GM19351 (cell line): ENCODE measurements at regions not wholly inside any gene's neighbourhood (a gene's known extent, or its start where the extent isn't known, plus 50 kb on each side); places are given as distances from the start of the nearest gene placed in this dataset.

Source experiments
- ATAC-seq: cut with Tn5 transposase; IDR thresholded peaks from one replicate; pipeline ENCODE4 v1.9.1; 2021; ENCODE audit warnings: mild to moderate bottlenecking, moderate library complexity; ENCODE audit not compliant: unreplicated experiment

DNA sequence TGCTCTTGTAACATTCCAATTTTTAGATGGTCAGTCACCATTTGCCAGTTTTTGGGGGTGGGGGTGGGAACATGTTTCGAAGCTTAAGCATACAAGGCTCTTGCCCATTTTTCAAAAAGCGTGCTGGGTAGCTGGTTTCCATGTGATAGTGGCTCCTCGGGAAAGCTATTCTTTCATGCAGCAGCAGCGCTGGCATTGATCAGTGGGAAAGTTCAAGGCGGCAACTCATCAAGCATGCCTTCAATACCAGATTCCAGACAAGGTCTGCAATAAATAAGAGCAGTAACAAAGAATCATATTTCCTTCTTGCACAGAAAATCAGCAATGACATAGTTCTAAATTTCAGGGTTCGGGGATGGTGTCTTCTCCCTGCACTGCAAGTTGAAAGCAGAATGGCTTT, 133.5 kb upstream of the ONECUT1 start:
- no peak for ATAC-seq

DNA sequence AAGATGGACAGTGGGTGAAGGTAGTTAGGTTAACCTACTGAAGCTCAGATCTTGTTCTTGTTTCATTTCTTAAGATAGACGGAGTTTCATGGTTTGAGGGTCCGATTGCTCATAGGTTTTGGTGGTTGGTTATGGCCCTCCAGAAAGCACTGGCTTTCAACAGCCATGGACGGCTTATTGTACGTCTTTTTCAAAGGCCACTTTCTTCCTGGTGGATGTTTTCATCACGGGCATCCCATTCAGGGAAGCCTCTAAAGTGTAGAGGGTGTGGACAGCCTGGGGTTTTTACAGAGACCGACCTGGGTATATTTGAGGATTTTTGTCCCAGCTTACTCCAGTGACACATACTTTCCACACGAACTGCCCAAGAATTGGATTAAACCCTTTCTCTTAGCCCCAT, 132.7 kb upstream of the ONECUT1 start:
- no peak for ATAC-seq

DNA sequence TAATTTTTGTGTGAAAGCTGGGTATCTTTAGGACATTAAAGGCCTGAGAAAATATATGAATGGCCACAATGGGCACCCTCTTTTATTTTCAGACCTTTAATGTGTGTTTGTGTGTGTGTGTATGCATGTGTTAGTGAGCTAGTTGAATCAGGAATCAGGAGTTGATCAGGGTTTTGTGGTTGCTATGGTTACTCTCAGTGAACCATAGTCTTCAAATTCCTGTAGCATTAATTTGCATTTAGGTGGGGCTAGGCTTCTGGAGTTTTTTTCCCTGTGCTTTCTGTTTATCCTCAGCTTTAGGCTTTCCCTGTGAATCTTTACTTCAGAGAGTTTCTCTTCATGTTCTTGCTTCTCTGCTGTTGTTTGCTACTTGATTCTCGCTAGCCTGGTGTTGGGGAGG, 122.0 kb upstream of the ONECUT1 start:
- ATAC-seq: no peak

DNA sequence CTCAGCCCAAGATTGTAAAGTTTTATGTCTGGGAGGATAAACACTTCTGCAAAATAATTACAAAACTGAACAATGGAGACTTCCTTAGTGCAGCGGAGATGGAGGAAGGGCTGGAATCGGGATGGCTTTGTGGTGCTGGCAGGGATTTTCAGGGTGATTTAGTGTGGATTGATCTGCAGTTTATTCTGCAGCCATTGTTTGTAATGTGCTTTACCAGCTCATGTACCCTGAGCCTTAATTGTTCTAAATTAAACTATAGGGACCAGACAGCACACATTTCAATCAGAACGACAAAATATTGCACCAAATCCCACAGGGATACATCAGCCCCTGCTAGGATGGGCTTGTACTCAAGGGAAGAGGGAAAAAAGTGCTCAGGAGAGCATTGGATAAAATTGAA, 103.2 kb upstream of the ONECUT1 start:
- no peak for ATAC-seq

DNA sequence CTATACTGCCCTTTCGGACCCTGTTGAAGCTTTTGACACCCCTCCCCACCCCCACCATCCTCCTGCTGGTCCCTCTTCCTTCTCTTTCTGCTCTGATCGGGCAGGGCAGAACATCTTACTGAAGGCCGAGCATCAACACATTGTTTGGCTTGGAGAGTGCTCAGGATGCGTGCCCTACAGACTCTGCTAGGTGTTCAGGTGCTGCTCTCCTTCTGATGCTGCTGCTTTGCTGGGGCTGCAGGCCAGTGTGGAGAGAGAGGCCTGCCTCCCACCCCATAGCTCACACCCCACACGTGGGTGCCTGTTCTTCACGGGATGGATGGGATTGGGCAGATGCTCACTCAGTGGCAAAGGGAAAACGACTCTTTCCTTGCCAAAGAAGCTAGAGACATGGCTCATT, 89.8 kb upstream of the ONECUT1 start:
- no peak for ATAC-seq

DNA sequence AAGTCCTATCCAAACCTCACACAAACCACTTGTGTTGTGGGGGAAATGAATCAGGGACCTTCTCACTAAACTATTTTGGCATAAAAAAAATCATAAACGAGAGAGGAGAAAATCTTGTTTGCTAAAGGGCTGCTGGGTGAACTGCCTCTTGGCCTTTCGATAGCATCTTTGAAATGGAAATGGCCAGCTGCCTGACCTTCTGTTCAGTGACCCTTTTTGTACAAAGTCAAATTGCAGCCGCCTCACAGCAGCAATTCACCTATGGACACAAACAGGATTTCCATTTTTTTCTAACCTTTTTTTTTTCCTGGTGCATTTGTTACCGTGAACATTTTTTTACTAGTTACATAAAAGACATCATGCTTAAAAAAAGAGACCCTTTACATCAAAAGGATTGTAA, 89.0 kb upstream of the ONECUT1 start:
- no peak for ATAC-seq

DNA sequence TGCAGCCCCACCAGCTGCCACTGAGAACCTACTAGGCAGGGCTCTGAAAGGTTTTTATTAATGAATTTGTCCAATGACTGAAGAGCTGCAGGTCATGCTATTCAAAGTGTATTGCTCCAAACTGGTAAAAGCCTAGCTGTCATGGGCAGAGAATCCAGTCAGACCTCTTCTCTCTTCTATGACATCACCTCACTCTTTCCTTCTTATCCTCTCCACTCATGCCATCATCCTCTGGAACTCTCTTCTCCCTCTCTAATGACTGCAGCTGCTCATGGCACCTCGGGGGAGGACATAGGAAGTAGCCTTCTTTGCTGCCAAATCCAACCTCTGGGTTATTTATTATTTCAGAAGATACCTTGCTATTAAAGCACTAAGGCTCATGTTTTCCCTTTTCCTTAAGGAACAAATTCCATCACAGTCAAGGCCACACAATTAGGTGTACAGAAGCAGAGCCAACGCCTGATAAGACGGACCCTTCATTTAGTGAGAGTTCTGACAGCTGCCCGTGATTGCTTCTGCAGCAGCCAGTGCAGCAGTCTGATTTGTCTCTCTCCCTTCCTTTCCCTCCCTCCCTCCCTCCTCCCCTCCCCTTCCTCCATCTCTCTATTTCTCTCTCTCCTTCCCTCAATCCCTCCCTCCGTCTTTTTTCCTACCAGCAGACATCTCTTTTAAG, 87.0 kb upstream of the ONECUT1 start:
- no peak for ATAC-seq

DNA sequence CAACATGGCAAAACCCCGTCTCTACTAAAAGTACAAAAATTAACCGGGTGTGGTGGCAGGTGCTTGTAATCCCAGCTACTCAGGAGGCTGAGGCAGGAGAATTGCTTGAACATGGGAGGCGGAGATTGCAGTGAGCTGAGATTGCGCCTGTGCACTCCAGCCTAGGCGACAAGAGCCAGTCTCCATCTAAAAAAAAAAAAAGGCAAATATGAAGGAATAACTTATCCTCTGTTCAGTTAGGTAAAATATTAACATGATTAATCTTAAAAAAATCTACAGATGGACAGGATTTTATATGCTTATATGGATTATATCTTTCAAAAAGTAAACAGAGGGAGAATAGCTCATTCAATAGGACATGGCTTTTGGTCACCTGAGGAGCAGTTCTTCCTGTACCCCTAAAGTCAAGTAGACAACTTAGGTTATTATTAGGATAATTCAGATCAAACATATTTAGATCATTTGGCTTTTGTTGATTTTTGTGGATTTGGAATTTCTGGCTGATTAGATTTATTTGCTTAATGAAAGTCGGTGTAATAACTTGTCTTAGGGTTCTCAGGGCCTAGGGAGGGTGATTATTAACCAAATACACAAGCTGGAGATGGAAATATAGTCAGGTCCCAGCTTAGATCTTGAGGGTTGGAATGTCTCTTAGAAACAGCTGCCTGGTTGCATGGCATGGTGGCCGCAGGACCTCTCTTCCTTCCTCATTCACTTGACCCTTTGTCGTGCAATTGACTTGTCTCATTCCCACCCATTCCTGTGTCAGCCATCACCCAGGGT, 82.1 kb upstream of the ONECUT1 start:
- ATAC-seq: no peak

DNA sequence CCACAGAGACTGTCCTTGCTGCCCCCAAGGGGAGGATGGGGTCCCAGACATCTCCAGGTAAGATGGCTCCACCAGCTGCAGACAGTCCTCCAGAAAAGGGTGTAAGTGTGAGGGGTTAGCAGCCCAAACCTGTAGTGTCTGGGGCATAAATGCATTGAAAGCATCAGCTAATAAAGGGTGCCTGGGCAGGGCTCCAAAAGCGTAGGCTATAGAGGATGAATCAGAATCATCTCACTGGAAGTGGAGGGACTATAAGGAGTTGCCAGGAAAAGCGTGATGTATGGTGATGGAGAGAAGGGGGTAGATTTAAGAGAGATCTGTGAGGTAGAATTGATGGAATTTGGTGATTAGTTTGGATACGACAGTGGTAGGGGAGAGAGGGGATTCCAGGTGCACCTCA, 79.9 kb upstream of the ONECUT1 start:
- no peak for ATAC-seq

DNA sequence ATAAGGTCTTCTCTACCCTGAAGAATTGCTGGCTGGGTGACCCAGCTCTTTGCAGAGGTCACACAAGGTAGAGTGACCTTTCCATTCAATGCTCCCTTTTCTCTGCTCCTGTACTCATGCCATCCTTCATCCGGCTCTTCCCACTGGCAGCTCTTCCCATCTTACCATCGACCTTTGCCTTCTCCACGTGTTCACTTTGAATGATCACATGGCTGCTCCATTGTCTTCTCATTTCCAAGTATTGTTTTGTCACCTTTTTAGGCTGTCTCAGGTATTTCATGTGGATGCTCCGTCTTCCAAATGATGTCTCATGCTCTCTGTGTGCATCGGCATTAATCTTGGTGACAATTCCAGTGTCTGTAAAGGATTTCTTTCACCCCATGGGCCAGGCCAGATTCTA, 76.6 kb upstream of the ONECUT1 start:
- ATAC-seq: no peak

DNA sequence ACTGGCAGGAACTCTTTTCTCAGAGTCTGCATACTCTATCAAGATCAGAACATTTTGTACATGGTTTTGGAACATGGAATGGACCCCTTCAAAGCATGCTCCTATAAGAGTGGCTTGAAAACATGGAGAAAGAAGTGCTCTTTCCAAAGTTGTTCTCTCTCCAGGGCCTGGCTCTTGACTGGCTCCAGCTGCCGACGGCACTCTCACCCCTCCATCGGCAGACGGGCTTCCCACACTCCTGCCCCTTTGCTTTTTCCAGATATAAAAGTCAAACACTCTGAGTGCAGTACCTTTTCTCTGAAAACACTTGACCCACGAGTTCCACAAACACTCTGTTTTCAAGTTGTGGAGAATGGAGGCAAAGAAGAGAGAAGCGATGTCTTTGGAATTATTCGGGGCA, 72.5 kb upstream of the ONECUT1 start:
- ATAC-seq: no peak

DNA sequence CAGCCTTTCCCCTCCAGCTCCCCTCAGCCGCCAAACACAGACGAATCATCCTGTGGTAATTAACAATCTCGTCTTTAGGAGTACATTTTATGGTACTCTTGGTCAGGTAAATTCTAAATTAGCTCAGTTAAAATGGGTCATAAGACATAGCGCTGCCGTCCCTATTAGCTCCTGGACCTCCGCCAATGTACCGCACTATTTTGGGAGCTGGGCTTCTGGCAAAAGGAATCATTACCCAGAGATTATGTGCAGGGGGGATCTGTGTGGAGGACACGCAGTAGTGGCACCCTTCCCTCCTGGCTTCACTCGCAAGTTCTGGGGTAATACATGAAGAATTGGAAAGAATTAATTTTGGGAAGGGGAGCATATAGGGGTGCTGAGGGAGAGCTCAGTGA, 68.6 kb upstream of the ONECUT1 start:
- no peak for ATAC-seq

DNA sequence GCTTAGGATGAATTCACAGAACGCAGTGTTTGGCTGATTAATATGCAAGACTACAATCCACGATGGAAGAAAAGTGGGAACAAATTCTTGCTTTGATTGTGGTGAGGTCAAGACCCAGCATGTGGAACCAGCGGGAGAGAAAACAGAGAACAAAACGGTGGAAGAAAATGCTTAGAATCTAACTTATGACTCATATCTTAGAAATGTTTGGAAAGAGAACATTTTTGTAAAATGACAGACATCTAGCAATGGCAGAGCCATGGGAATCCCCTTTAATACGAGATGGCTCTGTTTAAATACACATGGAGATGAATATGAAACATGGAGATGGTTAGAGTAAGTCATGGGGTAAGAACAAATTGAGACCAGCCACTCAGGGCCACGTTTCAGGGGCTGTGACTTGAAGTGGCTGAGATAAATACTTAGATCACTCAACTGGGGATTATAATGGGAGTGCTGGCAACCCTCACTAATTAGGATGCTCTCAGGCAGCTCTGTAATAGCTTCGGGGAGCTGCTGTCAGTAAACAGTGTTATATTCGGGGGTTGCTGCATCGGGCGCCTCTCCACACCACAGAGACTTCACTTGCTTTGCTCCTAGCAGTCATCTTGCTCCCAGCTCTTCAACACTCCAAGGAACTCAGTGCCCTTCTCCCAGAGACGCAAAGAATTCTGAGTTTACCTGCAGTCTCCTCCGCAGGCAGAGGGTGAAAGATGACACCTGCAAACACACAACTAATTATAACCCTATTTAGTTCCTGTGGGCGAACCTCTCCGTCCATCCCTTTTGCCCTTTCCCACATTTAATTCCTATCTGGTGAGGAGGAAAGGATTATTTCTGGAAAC, 68.0 kb upstream of the ONECUT1 start:
- no peak for ATAC-seq

DNA sequence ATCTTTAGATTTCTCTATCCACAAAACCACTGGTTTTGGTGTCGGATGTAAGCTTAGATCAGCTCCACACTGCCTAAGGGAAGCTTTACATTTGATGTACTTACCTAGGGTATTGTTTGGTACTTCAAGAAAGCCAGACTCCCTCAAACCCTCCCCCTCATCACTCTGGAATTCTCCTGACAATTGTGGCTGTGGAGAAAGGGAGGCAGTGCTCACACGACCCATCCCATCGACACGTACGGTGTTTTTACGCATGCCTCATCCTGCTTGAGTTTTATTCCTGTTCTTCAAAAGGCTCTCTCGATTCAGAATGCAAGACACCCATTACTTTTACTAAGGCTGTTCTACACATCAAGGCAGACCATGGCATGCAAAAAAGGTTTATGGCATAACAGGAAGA, 67.3 kb upstream of the ONECUT1 start:
- no peak for ATAC-seq

DNA sequence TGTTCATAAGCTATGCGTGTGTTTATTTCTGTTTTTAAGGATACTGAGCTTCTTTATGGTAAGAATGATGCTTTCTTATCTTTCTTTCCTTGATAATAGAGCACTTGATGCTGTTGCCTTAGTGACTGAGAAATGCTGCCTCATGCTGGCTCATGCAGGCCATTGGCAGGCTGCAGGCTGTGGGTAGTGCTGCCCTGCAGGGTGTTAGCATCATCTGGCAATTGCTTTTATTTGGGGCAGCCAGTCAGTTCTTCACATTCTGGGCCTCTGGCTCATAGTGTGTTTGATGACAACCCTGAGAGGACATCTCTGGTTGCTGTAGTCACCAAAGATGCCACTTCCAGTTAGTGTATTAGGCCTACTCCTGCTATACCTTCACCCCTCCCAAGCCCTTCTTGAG, 66.2 kb upstream of the ONECUT1 start:
- ATAC-seq: no peak

DNA sequence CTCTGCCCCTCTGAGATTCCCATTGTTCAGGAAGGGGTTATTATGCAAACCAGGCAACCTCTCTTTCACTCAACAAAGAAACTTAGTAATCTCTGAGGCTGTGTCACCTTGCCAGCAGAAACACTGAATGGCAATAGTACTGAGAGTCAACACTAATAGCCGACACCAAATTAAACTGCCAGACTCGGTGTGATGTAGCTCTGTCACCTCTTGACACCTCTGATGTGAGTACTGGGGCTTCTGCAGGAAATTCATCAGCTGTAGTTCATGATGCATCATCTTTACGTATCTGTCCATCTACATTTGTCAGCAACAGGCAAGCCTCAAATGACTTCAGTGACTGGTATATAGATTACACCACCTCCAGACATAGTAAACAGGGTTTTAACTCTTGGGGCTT, 65.0 kb upstream of the ONECUT1 start:
- ATAC-seq: no peak

DNA sequence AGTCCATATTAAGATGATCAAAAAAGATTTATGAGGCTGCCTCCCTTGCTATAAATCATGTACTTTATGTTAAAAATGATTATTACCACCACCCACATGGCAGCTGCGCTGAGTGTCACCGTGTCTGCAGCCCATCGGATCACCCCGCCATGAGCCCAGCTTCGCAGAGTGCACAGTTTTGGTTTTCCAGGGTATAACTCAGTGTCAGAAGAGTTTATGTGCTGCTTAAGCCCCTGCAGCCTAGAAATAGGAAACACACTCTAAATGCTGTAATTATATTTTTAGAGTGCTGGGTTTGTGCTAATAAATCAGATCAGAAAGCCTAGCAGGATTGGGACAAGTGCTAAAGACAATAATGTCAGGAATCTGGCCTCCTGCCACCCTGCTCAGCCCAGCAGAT, 54.7 kb upstream of the ONECUT1 start:
- no peak for ATAC-seq
